SKM-1 (cell line): ENCODE measurements at regions not wholly inside any gene's neighbourhood (a gene's known extent, or its start where the extent isn't known, plus 50 kb on each side); places are given as distances from the start of the nearest gene placed in this dataset.
A peak's percentile ranks its signal among the peaks of the same experiment; 100 is the strongest.
"Not testable (repeated sequence)": the region's sequence is repeated elsewhere in the genome, so short reads cannot be mapped to it uniquely, and the experiment has no call there.

Experiments
- DNase-seq: peaks from one replicate; lab custom pipeline; 2025; ENCODE audit not compliant: unreplicated experiment; lab: John Stamatoyannopoulos, UW

DNA sequence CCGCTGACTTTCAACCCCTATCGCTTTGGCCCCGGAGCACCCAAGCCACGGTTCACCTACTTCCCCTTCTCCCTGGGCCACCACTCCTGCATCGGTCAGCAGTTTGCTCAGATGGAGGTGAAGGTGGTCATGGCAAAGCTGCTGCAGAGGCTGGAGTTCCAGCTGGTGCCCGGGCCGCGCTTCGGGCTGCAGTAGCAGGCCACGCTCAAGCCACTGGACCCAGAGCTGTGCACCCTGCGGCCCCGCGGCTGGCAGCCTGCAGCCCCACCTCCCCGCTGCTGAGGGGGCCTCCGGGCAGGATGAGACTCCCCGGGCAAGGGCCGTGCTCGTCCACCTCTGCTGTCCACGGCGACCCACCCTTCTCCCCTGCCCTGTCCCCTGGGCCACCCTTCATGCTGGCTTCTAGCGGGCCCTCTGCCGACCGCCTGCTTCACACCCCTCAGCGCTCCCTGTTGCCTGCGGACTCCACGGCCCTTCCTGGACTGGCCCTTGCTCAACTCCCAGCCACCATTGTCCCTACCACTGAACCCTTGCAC is 92.2 kb upstream of the TRABD2B start:
- no peak for DNase-seq

DNA sequence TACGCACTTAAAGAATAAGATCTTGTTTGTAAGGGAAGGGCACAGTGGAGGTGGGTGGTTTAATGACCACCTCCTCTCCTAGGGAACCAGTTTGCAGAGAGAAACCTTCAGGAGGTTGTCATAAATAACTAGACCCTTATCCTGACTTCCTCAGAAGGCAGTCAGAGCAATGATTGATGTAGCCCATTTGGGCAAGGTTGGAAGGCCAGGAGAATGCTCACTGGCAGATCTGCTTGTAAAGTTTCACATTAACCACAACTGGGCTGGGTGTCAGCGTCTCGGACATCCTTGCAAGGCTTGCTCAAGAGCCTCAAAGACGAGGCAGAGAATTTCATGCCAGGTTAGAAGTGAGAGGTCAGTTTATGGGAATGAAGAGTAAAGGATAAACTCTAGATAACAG is 87.6 kb upstream of the TRABD2B start:
- DNase-seq: no peak

DNA sequence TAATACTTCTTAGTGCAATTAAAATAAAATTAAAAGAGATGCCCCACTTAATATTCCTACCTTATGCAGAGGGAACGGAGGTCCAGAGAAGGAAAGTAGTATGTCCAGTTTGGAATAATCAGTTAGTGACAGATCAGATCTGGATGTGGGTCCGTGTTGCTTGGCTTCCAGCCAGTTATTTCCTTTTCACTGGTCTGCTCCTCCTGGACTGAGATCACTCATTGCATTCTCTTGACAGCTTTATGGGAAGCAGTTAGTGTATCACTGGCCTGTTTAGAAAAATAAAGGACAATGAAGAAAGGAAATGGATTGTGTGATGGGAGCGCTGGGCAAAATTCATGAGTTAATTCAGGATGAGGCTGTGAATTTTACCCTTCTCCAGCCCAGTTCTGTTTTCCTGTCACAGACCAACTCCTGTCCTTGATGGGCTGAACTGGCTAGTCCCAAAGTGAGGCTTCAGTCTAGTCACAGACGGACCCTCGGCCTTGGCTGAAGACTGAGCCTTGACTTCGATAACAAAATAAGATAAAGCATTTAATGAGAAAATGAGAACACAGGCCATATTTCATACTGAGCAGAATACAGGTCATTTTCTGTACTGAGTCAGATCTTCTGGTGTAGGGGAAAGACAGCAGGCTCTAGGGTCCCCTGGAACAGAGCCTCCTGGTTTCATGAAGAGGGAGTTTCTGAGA is 85.2 kb upstream of the TRABD2B start:
- DNase-seq: no peak

DNA sequence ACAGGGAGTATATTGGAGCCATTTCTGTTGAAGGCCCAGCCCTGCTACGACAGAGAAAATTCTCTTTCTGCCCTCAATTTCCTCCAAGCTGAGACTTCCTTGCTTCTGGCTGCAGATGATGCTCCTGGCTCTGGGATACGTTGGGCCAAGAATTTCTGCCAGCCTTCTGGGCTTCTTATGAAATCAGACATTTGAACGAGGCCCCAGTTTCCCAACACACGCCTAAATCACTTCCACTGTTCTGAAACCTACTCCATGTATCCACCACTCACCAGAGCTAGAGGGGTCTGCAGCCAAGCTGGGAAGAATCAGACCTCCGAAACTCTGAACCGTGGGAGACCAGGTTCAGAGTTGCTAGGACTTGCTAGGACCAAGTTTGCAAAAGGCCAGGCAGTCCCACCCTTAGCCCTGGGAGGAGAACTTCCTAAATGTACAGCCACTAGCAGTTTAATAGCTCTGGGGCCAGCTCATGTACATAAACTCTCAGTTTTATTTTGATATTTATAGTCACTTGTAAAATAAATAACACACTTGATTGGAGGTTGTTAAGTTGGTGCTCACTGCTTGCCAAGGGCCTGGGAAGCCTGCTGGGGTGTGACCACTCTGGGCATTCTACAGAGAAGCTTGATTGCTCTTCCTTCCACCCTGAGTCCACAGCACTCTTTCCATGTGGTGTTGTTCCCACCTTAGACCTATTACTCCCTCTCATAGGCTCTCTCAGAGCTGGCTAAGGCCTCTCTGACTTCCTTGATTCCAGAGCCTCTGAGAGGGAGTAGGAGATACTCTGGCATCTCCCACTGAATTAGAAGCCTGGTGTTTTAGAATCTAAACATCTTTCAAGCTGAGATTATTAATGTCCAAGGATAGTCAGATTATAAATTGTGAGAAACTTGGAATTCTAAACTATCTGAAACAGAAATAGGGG is 83.4 kb upstream of the TRABD2B start:
- no peak for DNase-seq

DNA sequence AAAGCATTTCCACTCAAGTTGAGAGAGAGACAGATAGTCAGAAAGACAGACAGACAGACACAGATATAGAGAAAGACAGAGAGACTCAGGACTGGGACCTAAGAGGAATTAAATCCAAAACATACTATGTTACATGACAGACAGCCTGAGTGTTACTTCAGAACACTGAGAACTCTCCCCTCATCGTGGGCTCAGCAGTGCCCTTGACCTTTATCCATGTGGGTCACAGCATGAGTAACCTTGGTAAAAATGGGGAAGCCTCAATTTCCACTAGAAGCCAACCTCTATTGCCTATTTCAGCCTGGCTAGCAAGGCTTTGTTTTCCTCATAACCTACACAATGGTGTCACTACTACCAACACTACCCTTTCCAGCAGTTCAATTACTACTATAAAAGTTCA is 81.9 kb upstream of the TRABD2B start:
- no peak for DNase-seq

DNA sequence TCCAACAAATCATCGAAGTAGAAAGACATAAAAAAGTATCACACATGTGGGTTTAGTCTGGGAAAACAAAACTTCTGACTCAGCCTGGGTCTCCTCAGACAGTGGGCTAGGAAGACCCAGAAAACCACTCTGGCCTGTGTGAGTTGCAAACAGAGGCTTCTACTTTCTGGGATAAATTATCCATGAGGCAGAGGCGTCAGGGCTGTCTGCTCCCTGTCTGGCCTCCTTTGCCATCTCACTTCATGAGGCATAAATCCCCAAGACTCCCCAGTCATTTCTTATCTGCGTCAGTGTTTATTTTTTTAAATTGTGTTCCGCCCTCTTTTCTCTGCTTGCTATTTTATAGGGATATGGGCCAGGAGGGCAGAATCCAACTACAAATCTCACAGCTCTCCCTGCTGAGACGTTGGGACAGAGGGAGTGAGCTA is 80.6 kb upstream of the TRABD2B start:
- DNase-seq: no peak

DNA sequence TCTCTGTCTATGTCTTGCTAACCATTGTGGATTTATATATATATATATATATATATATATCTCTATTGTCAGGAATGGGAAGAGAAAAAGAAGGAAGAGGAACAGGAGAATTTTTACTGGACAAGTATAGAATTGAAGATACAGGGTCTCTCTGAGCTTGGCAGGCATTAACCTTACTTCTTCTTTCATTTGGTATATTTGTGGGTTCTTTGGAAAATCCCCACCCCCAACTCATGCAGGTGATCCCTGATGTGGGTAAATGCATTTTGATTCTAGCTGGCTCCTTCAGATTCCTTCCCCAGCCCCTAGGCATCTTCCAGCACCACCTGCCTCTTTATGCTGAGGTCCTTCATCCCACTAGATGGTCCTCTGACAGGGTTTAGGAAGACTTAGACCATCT is 78.8 kb upstream of the TRABD2B start:
- DNase-seq: no peak

DNA sequence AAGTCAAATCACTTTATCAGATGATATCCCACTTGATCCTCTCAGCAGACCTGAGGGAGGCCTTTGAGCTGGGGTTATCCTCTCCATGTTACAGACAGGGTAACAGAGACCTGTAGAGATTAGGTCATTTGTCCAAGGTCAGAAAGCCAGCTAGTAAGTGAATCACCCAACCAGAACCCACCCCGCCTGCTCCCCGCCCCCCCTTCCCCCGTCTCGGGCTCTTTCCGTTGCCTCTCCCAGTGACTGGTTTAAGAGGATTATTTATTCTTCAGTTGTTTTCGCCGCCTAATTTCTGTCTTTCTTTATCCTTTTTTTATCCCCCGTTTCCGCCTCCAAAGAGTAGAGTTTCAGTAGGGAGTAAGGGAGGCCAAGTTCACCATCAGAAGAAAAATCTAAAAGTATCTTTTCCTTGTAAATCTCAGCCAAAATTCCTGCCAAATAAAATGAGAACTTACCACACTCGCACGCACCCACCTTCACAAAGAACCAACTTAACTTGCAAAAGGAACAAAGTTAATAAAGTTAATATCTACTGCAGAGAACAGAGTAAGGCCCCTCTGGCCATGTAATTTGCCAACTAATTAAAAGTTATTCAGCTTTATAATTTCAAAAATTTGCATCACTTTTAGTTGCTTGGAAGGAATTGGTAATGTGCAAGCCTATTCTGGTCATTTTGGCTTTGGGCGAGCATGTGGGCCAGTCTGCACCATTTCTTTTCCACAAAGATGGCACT is 76.8 kb upstream of the TRABD2B start:
- no peak for DNase-seq

DNA sequence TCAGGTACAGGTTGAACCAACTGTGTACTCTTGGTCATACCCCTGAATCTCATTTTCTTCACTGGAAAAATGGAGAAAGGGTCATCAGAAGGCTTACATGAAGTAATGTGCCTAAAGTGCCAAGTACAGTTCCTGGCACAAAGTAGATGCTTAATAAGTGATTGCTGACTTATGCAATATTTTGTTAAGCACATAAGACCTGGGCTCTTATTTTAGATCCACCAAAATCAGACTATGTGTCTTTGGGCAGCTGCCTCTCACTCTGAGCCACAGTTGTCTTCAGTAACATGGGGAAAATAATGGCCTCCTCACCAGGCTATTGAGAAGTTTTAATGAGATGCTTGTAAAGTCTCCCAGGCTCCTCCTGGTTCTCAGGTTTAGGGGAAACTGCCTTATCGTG is 74.3 kb upstream of the TRABD2B start:
- DNase-seq: no peak

DNA sequence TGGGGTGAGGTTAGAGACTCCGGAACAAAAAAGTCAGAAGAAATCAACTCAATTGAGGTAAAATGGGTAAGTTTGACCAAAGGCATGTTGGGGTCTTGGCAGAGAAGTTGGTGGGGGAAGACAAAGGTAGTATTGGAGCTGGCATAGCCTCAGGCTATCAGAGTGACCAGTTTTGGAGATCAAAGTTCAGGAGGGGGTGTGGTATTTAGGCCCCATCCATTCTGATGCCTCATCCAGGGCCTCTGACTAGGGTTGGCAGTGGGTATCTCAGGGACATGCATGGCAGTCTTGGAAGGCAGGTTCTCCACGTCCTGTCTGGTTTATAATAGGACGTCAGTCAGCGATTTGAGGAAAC is 73.2 kb upstream of the TRABD2B start:
- DNase-seq: no peak

DNA sequence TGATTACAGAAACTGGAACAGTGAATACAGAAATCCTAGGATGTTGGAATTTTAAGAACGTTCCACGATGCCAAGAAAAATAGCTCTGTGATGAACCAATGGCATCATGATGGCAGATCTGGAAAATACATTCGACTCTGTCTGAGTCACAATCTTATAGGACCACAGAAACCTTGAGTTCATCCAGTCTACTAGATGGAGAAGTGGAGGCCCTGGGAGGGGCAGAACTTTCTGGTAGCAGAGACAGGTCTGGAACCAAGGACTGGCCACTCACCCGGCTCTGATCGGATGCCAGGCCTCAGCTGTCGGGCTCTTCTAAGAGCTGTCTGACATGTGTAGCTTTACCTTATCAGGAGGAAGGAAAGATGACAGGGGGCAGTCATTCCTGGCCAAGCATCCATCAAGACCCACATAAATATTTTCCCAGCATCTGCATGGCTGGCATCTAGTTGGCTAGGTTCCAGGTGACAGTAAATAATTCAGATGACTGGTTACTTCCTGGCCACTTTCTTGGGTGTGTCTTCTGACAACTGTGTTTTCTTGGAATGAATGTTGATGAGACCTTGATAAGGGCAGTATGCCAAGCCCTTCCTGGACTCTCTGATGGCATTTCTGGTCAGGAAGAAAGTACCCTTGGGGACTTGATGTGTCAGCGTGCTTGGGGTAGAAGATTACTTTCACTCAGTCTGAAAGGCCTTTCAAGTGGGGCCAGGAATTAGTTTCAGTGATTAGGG is 72.6 kb upstream of the TRABD2B start:
- DNase-seq: no peak

DNA sequence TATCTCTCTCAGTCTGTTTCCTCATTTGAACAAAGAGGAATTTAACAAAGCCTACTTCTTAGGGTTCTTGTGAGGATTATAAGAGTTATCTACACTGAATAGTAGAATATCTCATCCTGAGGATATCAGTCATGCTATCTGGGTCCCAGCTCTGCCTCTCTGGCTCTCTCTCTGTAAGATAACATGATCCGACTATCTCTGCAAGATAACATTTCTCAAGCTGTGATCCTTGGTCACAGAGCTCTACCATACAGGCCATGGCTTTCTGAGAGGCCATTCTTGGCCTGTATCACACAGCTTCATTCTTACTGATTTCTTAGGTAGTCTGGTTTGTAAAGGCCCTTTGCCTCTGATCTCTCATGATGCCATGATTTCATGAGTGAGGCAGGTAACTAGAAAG is 71.0 kb upstream of the TRABD2B start:
- no peak for DNase-seq

DNA sequence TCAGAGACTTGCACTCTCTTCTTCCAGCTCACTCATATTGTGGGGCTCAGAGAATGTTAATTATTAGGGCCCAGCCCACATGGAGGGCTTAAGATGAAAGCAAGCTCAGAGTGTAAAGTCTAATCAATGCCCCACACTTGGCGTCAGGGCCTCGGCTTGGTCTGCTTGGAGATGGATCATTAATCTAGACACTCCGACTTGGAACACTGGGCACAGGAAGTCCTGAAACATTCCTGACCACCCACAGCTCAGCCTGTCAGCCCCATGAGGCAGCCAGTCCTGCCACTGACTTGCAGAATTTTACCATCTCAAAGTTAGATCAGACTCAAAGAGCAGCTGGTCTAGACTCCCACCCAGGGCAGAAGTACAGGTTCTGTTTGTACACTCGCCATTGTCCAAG is 69.8 kb upstream of the TRABD2B start:
- DNase-seq: no peak

DNA sequence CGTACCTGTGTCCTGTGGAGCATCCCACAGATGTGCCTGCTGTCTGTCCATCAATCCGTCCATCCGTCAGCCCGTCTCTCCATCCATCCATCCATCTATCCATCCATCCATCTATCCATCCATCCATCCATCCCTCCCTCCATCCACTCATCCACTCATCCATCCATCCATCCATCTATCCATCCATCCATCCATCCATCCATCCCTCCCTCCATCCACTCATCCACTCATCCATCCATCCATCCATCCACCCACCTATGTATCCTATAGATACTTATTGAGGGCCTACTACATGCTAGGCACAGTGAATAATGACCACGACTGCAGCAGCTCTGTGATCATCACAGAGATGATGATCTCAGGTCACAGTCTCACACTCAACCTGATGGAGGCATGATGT is 67.5 kb upstream of the TRABD2B start:
- not testable (repeated sequence) for DNase-seq

DNA sequence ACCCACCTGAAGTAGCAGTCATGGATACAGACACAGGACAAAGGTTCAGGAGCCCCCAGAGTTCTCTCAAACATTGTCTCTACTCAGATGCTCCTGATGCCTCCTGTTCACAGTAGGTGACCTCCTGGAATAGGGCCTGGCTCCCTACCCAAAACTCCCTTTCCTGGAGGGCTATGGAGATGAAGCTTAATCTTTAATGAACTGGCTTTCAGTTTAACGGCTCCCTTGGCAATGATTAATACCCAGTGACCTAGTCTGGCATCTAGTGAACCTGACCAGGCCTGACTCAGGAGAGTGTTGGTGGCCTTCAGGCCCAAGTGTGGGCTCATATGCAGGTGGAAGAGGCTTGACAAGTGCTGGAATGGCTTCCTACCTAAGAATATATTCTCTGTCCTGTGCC is 65.2 kb upstream of the TRABD2B start:
- no peak for DNase-seq

DNA sequence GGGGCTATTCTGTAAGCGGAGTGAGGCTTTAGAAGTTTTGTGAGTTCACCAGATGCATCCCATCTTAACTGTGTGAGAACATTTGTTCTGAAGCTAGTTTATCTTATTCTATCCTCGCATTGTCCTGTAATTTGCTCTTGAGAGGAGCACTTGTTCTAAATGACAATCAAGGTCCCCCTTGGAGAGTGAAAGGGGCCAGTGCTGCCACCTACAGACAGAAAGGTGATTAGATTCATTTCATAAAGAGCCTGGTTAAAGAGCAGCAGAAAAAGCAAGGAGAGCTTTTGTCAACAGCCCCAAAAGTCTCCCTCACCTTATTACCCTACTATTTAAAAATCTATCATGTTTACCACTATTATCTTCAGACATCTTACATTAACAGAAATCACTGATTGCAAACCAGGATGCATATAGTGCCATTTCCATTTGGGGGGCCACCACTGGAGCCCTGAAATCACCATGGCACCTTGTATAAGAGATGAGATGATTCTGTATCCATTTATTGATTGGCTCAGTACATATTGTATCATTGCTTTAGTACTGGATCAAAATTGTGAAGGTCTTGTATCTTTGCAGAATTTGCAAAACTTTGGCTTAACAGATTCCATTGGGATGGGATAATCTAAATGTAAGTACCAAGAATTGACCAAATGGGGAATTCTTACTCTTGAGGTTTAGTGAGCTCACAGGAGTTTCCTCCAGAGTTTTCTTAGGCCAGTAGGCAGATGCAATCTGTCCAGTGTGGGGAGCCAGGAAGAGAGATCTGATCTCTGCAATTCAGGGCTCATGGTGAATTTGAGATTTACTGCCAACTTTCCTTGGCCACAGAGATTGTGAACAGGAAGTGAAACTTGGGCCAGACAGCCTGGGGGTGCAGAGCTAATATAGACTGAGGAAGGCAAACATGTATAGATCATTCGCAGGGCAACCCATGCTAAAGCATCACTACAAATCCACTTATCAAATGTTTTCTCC is 64.3 kb upstream of the TRABD2B start:
- peak; percentile 7 for DNase-seq

DNA sequence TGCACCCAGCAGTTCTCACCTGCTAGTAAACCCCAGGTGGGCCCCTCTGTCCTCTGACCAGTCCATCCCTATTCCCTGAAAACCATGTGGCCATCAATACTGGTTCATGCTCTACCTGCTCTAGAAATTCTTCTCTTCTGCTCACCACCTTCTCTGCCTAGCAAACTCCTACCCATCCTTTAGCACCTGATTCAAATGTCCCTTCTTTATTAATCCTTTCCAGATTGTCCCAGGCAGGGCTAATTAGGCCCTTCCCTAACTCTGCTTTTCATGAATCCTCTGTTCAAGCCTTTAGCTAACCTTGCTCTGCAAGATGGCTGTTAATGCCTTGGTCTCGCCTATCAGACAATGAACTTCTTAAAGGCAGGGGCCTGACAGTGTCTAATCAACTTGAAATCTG is 62.1 kb upstream of the TRABD2B start:
- no peak for DNase-seq

DNA sequence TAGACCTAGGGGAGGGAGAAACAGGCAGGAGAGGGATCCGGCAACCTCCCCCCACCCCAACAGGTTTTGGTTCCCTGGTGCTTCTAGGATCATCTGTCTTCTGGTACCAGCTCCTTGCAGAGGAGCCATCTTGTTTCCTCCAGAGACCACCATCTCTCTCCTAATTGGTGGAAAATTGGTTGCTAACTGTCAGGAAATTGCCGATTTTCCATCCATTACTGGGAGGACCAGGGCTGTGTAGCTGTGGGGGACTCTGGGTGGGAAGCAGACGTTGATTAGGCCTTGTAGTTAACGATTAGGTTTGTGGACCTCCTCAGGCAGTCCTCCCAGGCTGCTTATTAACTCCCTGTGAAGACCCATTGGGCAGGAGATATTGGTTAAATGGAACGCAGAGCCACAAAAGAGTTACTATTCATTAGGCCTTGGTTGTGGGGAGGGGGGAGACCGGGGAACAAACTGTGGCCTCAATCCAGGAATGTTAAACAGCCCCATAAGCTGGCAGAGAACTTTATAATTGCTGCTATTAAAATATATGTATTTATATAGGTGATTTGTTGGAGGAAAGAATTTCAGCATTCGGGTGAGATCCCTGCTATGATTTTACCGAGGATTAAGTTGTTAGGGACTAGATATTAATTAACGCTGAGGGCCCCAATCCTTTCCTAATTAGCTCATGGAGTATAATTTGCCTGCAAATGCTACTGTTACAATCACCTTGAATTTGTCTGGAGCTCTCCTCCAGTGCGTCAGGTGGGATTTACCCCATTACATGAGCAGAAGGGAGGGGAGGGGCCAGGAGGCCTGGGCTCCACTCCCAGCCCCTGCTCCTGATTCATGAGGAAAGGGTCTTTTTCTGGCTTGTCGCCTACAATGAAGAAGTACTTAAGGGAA is 61.2 kb upstream of the TRABD2B start:
- DNase-seq: no peak

DNA sequence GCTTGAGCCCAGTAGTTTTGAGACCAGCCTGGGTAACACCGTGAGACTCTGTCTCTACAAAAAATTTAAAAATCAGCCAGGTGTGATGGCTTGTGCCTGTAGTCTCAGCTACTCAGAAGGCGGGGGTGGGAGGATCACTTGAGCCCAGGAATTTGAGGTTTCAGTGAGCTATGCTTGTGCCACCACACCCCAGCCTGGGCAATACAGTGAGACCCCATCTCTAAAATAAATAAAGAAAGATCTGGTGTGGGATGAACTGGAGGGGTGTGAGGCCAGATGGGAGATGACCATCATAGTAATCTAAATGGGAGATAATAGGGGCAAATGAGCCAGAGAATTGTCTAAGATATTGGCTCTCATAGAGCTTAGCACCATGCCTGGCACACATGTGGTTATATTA is 60.1 kb upstream of the TRABD2B start:
- DNase-seq: no peak
